Ectodermal cell (in vitro differentiated cells): ENCODE measurements at regions not wholly inside any gene's neighbourhood (a gene's known extent, or its start where the extent isn't known, plus 50 kb on each side); places are given as distances from the start of the nearest gene placed in this dataset.
"Not testable (repeated sequence)": the region's sequence is repeated elsewhere in the genome, so short reads cannot be mapped to it uniquely, and the experiment has no call there.

Experiments used
- H3K27ac ChIP-seq: 2 replicates; pipeline ENCODE4 v1.7.0; 2013; ENCODE audit warnings: mild to moderate bottlenecking, low read depth, low read length; ENCODE audit not compliant: insufficient read depth, poor library complexity, severe bottlenecking
- H3K27me3 ChIP-seq: 2 replicates; pipeline ENCODE4 v1.7.0; 2013; ENCODE audit warnings: mild to moderate bottlenecking, low read length; ENCODE audit not compliant: insufficient read depth, control insufficient read depth, poor library complexity, severe bottlenecking
- H3K36me3 ChIP-seq: one replicate; pipeline ENCODE4 v1.7.0; 2013; ENCODE audit warnings: low read length; ENCODE audit not compliant: control insufficient read depth, insufficient read depth
- H3K4me1 ChIP-seq: one replicate; pipeline ENCODE4 v1.7.0; 2013; ENCODE audit warnings: low read length; ENCODE audit not compliant: control insufficient read depth, insufficient read depth
- H3K4me3 ChIP-seq: 2 replicates; pipeline ENCODE4 v1.7.0; 2013; ENCODE audit warnings: low read depth, low read length, control low read depth; ENCODE audit not compliant: insufficient read depth
- H3K9me3 ChIP-seq: 2 replicates; pipeline ENCODE4 v1.7.0; 2013; ENCODE audit warnings: mild to moderate bottlenecking, low read length, moderate library complexity; ENCODE audit not compliant: control insufficient read depth
- WGBS, 2 experiments: methylation state at CpG; one replicate each; pipeline ENCODE4 v1.1.7; 2013; ENCODE audit warnings: missing lambda C conversion rate in 2 of 2; 5-methylcytosine and 5-hydroxymethylcytosine counted together

DNA sequence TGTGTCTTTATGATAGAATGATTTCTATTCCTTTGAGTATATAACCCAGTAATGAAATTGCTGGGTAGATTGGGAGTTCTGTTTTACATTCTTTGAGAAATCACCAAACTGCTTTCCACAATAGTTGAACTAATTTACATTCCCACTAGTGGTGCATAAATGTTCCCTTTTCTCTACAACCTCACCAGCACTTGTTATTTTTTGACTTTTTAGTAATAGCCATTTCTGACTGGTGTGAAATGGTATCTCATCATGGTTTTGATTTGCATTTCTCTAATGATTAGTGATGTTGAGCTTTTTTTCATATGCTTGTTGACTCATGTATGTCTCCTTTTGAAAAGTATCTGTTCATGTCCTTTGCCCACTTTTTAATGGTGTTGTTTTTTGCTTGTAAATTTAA is 296.0 kb upstream of the PIK3R1 start:
- H3K36me3 ChIP-seq, H3K4me3 ChIP-seq, H3K27ac ChIP-seq, H3K9me3 ChIP-seq, H3K27me3 ChIP-seq, H3K4me1 ChIP-seq: not testable (repeated sequence)

DNA sequence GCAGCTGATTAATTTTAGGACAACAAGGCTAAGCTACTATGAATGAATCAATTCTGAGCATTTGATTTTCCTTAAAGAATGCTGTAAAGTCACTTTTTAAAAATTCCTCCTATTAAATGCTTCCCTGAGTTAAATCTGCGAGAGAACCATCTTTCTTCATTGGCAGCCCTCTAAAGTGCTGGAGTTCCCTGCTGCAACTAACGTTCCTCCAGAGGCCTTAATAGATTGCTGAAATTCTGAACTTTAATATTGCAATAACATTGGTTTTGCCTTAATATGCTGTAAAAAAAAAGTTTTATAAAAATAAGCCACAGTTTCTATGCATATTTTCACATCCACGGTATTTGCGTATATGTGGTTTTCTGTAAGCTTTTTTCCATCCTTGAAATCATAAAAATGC is 298.0 kb upstream of the PIK3R1 start:
- no peaks in the 10 kb centered on the region for H3K36me3 ChIP-seq
- no peak overlapping the region for H3K4me3 ChIP-seq
- no peaks in the 10 kb centered on the region for H3K27me3 ChIP-seq
- no peaks in the 10 kb centered on the region for H3K4me1 ChIP-seq
- no peaks in the 10 kb centered on the region for H3K9me3 ChIP-seq
- no peak overlapping the region for H3K27ac ChIP-seq
- WGBS, 2 experiments, result 96 to 100% methylated on average over 4 of the region's 4 CpGs

DNA sequence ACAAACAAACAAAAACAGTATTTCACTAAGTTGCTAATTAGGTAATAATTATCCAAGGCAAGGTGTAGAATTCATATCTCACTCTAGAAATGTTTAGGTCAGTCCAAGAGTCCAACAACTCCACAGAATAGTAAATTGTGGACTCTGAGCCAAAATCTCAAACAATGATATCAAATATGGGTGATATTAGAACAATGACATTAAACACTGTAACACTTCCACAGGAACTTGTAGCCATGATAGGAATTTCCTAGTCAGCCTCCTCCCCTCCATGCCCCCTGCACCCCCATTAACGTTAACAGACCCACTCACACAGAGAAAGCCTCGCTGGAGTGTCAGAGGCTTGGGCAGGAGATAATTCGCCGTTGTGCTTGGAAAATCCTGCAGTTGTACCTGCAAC is 305.0 kb upstream of the PIK3R1 start:
- H3K9me3 ChIP-seq, result no peaks in the 10 kb centered on the region
- no peak overlapping the region for H3K4me3 ChIP-seq
- no peaks in the 10 kb centered on the region for H3K36me3 ChIP-seq
- no peaks in the 10 kb centered on the region for H3K4me1 ChIP-seq
- no peak overlapping the region for H3K27ac ChIP-seq
- H3K27me3 ChIP-seq, result no peaks in the 10 kb centered on the region
- WGBS, 2 experiments, result 92 to 97% methylated on average over 4 of the region's 4 CpGs

GRCh38 chr5:67908126-67908765 is 307.3 kb upstream of the PIK3R1 start:
- H3K4me1 ChIP-seq, result no peaks in the 10 kb centered on the region
- no peaks in the 10 kb centered on the region for H3K27me3 ChIP-seq
- H3K9me3 ChIP-seq, result no peaks in the 10 kb centered on the region
- 91 to 94% methylated on average over 5 of the region's 6 CpGs for WGBS, 2 experiments
- no peak overlapping the region for H3K27ac ChIP-seq
- no peaks in the 10 kb centered on the region for H3K36me3 ChIP-seq
- H3K4me3 ChIP-seq, result no peak overlapping the region

GRCh38 chr5:67904366-67904765 is 311.2 kb upstream of the PIK3R1 start:
- Histone ChIP-seq H3K36me3 (no peaks in the 10 kb centered on the region), H3K27me3 (no peaks in the 10 kb centered on the region), H3K4me1 (no peaks in the 10 kb centered on the region), H3K27ac (no peak overlapping the region), H3K9me3 (no peaks in the 10 kb centered on the region), H3K4me3 (no peak overlapping the region)
- WGBS, 2 experiments, result 94 to 98% methylated on average over 2 of the region's 2 CpGs

DNA sequence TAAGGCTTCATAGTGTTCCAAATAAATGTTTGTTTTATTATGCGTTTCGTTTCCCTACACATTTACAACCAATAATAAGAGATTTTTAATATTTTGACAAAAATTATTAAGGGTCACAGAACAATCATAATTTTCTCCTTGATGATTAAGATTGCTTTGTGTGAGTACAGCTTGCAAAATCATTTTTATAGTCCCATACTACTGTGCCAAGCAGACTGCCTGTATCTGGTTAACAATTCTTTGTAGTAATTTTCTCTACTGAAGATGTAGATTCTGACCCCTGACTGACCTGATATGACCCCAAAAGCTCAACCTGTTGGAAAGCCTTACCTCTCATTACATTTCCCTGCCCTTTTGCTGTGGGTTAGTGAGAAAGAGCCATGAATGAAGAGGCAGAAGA is 311.9 kb upstream of the PIK3R1 start:
- Histone ChIP-seq H3K4me1 (no peaks in the 10 kb centered on the region), H3K36me3 (no peaks in the 10 kb centered on the region), H3K4me3 (no peak overlapping the region), H3K27ac (no peak overlapping the region), H3K9me3 (no peaks in the 10 kb centered on the region), H3K27me3 (no peaks in the 10 kb centered on the region)
- WGBS, 2 experiments, result no CpG with 5 or more reads among the region's 2 CpGs

GRCh38 chr5:67903121-67903520 is 312.4 kb upstream of the PIK3R1 start:
- Histone ChIP-seq H3K36me3 (no peaks in the 10 kb centered on the region), H3K27ac (no peak overlapping the region), H3K4me3 (no peak overlapping the region), H3K9me3 (no peaks in the 10 kb centered on the region), H3K27me3 (no peaks in the 10 kb centered on the region), H3K4me1 (no peaks in the 10 kb centered on the region)
- 90 to 95% methylated on average over 2 of the region's 2 CpGs for WGBS, 2 experiments

DNA sequence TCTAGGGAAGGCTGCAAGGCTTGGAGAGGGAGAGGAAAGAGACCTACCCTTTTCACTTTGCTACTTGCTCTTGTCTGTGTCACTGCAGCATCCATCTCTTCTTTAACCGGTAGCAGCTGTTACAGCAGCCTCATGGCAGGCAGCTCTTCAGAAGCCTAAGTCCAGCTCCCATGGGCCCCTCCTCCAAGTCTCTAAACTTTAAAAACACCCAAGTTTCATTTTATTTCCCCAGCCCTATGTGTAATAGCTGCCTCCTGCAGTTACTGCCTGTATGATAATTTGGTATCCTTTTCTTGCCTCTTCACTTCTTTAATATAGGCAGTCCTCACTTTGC is 313.1 kb upstream of the PIK3R1 start:
- no peaks in the 10 kb centered on the region for H3K36me3 ChIP-seq
- H3K9me3 ChIP-seq, result no peaks in the 10 kb centered on the region
- WGBS, 2 experiments, result 89 to 100% methylated on average over 1 of the region's 1 CpG
- H3K27ac ChIP-seq, result no peak overlapping the region
- H3K4me1 ChIP-seq, result no peaks in the 10 kb centered on the region
- H3K4me3 ChIP-seq, result no peak overlapping the region
- no peaks in the 10 kb centered on the region for H3K27me3 ChIP-seq

- no peaks in the 10 kb centered on the region for H3K4me1 ChIP-seq
- WGBS, 2 experiments, result 92 to 93% methylated on average over 7 of the region's 7 CpGs
- no peaks in the 10 kb centered on the region for H3K36me3 ChIP-seq
- H3K9me3 ChIP-seq, result no peaks in the 10 kb centered on the region
- H3K27ac ChIP-seq, result no peak overlapping the region
- no peaks in the 10 kb centered on the region for H3K27me3 ChIP-seq
- no peak overlapping the region for H3K4me3 ChIP-seq
These were observed 313.6 kb upstream of the PIK3R1 start for GRCh38 chr5:67901814-67902496.

DNA sequence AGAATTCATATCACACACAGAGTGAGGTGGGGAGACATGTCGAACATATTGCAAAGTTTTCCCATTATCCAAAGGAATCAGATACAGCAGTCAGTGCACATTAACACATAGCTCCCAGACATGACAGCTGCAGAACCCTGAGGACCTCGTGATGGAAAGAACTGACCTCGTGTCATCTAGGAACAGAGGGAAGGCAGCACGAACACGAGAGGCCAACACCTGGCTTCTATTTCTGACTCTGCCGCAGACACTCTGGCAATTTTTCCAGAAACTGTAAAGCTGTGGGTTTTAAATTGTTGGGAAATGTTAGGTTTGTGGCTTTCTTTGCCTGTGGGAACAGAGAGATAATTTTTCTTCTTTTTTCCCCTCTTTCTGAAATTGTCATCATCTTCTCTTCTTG is 315.0 kb upstream of the PIK3R1 start:
- 94 to 95% methylated on average over 6 of the region's 6 CpGs for WGBS, 2 experiments
- Histone ChIP-seq H3K9me3 (no peaks in the 10 kb centered on the region), H3K27ac (no peak overlapping the region), H3K27me3 (no peaks in the 10 kb centered on the region), H3K36me3 (peaks cover 3% of the 10 kb centered on the region), H3K4me3 (no peak overlapping the region), H3K4me1 (no peaks in the 10 kb centered on the region)

DNA sequence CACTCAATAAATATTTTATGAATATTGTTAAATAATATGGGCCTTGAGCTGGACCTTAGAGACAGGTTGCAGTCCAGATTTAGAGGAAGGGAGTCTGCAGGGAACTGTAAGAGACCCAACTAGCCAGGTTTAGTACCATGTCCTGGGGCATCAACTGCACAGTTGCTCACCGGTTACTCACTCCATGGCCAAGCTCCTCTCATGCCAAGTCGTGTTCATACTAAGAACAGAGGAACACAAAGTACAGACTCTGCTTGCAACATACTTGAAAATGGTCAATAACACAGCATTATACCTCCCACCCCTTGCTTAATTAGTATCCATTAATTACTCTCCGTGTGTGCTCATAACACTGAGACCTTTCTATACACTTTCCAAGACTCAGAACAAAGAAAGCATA is 317.6 kb upstream of the PIK3R1 start:
- WGBS, 2 experiments, result 91 to 95% methylated on average over 3 of the region's 3 CpGs
- H3K4me1 ChIP-seq, result no peaks in the 10 kb centered on the region

More for the DNA sequence above, 317.6 kb upstream of the PIK3R1 start:
- Histone ChIP-seq H3K27ac (no peak overlapping the region), H3K9me3 (no peaks in the 10 kb centered on the region), H3K4me3 (no peak overlapping the region), H3K27me3 (no peaks in the 10 kb centered on the region), H3K36me3 (peaks cover 3% of the 10 kb centered on the region)
